K562 (cell line): ENCODE measurements at regions not wholly inside any gene's neighbourhood (a gene's known extent, or its start where the extent isn't known, plus 50 kb on each side); places are given as distances from the start of the nearest gene placed in this dataset.

Experiments used
- BMI1 ChIP-seq: fragments of 150-350 bp; IDR thresholded peaks from 2 replicates; pipeline ENCODE4 v1.6.1; 2014; ENCODE audit warnings: low read length
- DPF2 ChIP-seq: fragments of 450-650 bp; IDR thresholded peaks from 2 replicates; pipeline ENCODE4 v1.6.1; 2016
- EP300 ChIP-seq: IDR thresholded peaks from 2 replicates; pipeline ENCODE4 v1.6.1; 2012; ENCODE audit warnings: low read length, improper control_type of control experiment
- ETV1 ChIP-seq: fragments of 450-650 bp; conservative IDR thresholded peaks from 2 replicates; pipeline ENCODE4 v1.6.1; 2016; ENCODE audit warnings: missing genetic modification characterization, control low read depth, low read depth, missing compliant biosample characterization
- GABPA ChIP-seq: fragments of 200-800 bp; sonication (Bioruptor generic); conservative IDR thresholded peaks from 2 replicates; pipeline ENCODE4 v1.6.1; 2016; ENCODE audit warnings: low read depth, missing genetic modification characterization, missing compliant biosample characterization
- GATAD2A ChIP-seq: fragments of 450-650 bp; IDR thresholded peaks from 2 replicates; pipeline ENCODE4 v1.6.1; 2017
- MAFK ChIP-seq: IDR thresholded peaks from 2 replicates; pipeline ENCODE4 v1.6.1; 2011; ENCODE audit warnings: low read length, improper control_type of control experiment
- MEF2A ChIP-seq: IDR thresholded peaks from 2 replicates; pipeline ENCODE4 v1.6.1; 2011; ENCODE audit warnings: low read depth, mild to moderate bottlenecking, low read length, moderate library complexity; ENCODE audit not compliant: control insufficient read depth
- RNF2 ChIP-seq: sonication (generic); IDR thresholded peaks from 2 replicates; pipeline ENCODE4 v1.6.1; 2016
- SMARCC2 ChIP-seq: fragments of 450-650 bp; IDR thresholded peaks from 2 replicates; pipeline ENCODE4 v1.6.1; 2017; ENCODE audit warnings: antibody characterized with exemption, moderate library complexity, mild to moderate bottlenecking, low read depth
- SMARCE1 ChIP-seq: fragments of 450-650 bp; IDR thresholded peaks from 2 replicates; pipeline ENCODE4 v1.7.1; 2016; ENCODE audit warnings: mild to moderate bottlenecking
- SP1 ChIP-seq: sonication (generic); formaldehyde crosslinking; IDR thresholded peaks from 2 replicates; pipeline ENCODE4 v1.8.1; 2022; ENCODE audit warnings: mild to moderate bottlenecking, missing genetic modification reagents
- ZC3H11A ChIP-seq: IDR thresholded peaks from 2 replicates; pipeline ENCODE4 v1.6.1; 2012; ENCODE audit warnings: low read depth, low read length, improper control_type of control experiment
- ZNF121 ChIP-seq: sonication (generic); formaldehyde crosslinking; conservative IDR thresholded peaks from 2 replicates; pipeline ENCODE4 v1.8.0; 2022; ENCODE audit warnings: missing genetic modification reagents
- ZNF431 ChIP-seq: sonication (generic); formaldehyde crosslinking; IDR thresholded peaks from 2 replicates; pipeline ENCODE4 v1.8.0; 2022; ENCODE audit warnings: mild to moderate bottlenecking, missing genetic modification reagents
- TF ChIP-seq, protein P1 (sequence below): fragments of 250-450 bp; sonication (Bioruptor Pico); IDR thresholded peaks from 2 replicates; pipeline ENCODE4 v1.8.0; 2021; ENCODE audit warnings: mild to moderate bottlenecking, moderate library complexity
- TF ChIP-seq, protein P2 (sequence below): fragments of 250-450 bp; sonication (Bioruptor Pico); IDR thresholded peaks from 2 replicates; pipeline ENCODE4 v1.8.0; 2021; ENCODE audit warnings: borderline replicate concordance, mild to moderate bottlenecking, moderate library complexity; ENCODE audit not compliant: poor library complexity, severe bottlenecking
- TF ChIP-seq, protein P3 (sequence below): fragments of 450-650 bp; formaldehyde crosslinking; IDR thresholded peaks from 2 replicates; pipeline ENCODE4 v1.4.0; 2020; ENCODE audit warnings: mild to moderate bottlenecking, moderate library complexity
- TF ChIP-seq, protein P4 (sequence below): fragments of 250-450 bp; sonication (Bioruptor Pico); IDR thresholded peaks from 2 replicates; pipeline ENCODE4 v1.5.0; 2022; ENCODE audit warnings: mild to moderate bottlenecking
- TF ChIP-seq, protein P5 (sequence below): sonication (generic); formaldehyde crosslinking; IDR thresholded peaks from 2 replicates; pipeline ENCODE4 v1.5.0; 2020; ENCODE audit warnings: missing genetic modification reagents
- TF ChIP-seq, protein P6 (sequence below): sonication (generic); formaldehyde crosslinking; IDR thresholded peaks from 2 replicates; pipeline ENCODE4 v1.8.0; 2023; ENCODE audit warnings: mild to moderate bottlenecking, missing genetic modification reagents

DNA sequence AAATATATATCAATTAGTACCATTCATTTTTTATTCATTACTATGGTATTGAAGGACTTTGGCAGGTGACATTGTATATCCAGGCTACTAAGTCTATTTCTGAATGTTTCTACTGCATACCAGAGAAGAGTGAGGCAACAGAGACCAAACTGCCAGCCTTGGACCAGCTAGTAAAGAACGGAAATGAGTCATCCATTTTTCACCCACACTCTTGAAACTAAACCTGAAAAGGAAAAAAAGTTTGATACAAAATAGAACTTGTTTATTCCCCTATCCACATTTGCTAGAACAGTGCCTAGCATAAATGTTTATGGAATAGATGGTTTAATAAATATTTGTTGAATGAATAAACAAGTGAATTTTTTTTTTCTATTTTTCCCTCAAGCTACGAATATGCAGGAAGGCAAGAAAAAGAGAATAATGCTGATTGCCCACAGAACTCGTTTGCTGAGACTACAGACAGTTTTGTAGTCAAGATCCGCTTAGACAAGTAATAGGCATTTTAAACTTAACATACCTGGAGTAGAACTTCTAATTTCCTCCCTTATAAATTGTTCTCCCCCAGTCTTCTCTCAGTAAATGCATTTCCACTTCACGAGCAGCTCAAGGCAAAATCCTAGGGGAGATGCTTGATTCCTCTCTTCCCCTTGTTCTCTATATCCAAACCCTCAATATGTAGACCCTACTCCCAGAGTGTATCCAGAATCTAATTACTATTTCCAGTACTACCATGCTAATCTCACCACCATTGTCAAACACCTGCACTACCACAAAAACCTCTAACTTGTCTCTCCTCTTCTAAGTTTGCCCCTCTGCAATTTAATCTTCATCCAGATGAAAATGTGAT is 146.2 kb upstream of the RASA1 start (continued):
- TF ChIP-seq, protein P1, sequence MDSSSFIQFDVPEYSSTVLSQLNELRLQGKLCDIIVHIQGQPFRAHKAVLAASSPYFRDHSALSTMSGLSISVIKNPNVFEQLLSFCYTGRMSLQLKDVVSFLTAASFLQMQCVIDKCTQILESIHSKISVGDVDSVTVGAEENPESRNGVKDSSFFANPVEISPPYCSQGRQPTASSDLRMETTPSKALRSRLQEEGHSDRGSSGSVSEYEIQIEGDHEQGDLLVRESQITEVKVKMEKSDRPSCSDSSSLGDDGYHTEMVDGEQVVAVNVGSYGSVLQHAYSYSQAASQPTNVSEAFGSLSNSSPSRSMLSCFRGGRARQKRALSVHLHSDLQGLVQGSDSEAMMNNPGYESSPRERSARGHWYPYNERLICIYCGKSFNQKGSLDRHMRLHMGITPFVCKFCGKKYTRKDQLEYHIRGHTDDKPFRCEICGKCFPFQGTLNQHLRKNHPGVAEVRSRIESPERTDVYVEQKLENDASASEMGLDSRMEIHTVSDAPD (CRISPR knock-in tag) = no peak
- TF ChIP-seq ETV1 (tag) (peak; percentile 70), ZNF431 (CRISPR knock-in tag) (no peak), SP1 (CRISPR knock-in tag) (no peak), GATAD2A (no peak), GABPA (no peak), BMI1 (no peak), RNF2 (no peak), SMARCE1 (peak; percentile 63), EP300 (peak; percentile 58; the same call in 1 of the 2 replicates), MAFK (peak; percentile 8; the same call in 1 of the 2 replicates), DPF2 (peak; percentile 74), SMARCC2 (peak; percentile 47; the same call in 1 of the 2 replicates), ZC3H11A (no peak), MEF2A (no peak), ZNF121 (CRISPR knock-in tag) (no peak)
- TF ChIP-seq, protein P2, sequence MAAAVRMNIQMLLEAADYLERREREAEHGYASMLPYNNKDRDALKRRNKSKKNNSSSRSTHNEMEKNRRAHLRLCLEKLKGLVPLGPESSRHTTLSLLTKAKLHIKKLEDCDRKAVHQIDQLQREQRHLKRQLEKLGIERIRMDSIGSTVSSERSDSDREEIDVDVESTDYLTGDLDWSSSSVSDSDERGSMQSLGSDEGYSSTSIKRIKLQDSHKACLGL (CRISPR knock-in tag) = no peak
- TF ChIP-seq, protein P3, sequence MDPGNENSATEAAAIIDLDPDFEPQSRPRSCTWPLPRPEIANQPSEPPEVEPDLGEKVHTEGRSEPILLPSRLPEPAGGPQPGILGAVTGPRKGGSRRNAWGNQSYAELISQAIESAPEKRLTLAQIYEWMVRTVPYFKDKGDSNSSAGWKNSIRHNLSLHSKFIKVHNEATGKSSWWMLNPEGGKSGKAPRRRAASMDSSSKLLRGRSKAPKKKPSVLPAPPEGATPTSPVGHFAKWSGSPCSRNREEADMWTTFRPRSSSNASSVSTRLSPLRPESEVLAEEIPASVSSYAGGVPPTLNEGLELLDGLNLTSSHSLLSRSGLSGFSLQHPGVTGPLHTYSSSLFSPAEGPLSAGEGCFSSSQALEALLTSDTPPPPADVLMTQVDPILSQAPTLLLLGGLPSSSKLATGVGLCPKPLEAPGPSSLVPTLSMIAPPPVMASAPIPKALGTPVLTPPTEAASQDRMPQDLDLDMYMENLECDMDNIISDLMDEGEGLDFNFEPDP = no peak
- TF ChIP-seq, protein P4, sequence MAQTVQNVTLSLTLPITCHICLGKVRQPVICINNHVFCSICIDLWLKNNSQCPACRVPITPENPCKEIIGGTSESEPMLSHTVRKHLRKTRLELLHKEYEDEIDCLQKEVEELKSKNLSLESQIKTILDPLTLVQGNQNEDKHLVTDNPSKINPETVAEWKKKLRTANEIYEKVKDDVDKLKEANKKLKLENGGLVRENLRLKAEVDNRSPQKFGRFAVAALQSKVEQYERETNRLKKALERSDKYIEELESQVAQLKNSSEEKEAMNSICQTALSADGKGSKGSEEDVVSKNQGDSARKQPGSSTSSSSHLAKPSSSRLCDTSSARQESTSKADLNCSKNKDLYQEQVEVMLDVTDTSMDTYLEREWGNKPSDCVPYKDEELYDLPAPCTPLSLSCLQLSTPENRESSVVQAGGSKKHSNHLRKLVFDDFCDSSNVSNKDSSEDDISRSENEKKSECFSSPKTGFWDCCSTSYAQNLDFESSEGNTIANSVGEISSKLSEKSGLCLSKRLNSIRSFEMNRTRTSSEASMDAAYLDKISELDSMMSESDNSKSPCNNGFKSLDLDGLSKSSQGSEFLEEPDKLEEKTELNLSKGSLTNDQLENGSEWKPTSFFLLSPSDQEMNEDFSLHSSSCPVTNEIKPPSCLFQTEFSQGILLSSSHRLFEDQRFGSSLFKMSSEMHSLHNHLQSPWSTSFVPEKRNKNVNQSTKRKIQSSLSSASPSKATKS = no peak
- TF ChIP-seq, protein P5, sequence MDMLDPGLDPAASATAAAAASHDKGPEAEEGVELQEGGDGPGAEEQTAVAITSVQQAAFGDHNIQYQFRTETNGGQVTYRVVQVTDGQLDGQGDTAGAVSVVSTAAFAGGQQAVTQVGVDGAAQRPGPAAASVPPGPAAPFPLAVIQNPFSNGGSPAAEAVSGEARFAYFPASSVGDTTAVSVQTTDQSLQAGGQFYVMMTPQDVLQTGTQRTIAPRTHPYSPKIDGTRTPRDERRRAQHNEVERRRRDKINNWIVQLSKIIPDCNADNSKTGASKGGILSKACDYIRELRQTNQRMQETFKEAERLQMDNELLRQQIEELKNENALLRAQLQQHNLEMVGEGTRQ (CRISPR knock-in tag) = no peak
- TF ChIP-seq, protein P6, sequence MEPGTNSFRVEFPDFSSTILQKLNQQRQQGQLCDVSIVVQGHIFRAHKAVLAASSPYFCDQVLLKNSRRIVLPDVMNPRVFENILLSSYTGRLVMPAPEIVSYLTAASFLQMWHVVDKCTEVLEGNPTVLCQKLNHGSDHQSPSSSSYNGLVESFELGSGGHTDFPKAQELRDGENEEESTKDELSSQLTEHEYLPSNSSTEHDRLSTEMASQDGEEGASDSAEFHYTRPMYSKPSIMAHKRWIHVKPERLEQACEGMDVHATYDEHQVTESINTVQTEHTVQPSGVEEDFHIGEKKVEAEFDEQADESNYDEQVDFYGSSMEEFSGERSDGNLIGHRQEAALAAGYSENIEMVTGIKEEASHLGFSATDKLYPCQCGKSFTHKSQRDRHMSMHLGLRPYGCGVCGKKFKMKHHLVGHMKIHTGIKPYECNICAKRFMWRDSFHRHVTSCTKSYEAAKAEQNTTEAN (CRISPR knock-in tag) = no peak
